RWPE1 (cell line): ENCODE measurements at regions not wholly inside any gene's neighbourhood (a gene's known extent, or its start where the extent isn't known, plus 50 kb on each side); places are given as distances from the start of the nearest gene placed in this dataset.

Experiments
- CTCF ChIA-PET: fragments of 350-600 bp; sonication (Branson Sonifier 250); formaldehyde crosslinking; extraction: SDS; loops from one replicate; lab custom pipeline; 2021; lab: Yijun Ruan, JAX
- POLR2A ChIA-PET: fragments of 400-600 bp; formaldehyde crosslinking; extraction: SDS; loops from one replicate; lab custom pipeline; 2020; ENCODE audit warnings: antibody characterized with exemption; ENCODE audit not compliant: low non-redundant PET; lab: Yijun Ruan, JAX
- DNase-seq: peaks from one replicate; pipeline ENCODE4 v3.0.0; 2012; ENCODE audit warnings: low spot score
- H3K27ac ChIP-seq: fragments of 450-650 bp; 2 replicates; pipeline ENCODE4 v1.5.1; 2017
- CTCF ChIP-seq: fragments of 450-650 bp; conservative IDR thresholded peaks from 2 replicates; pipeline ENCODE4 v1.5.1; 2017; ENCODE audit warnings: low read depth, mild to moderate bottlenecking

GRCh38 chr1:106952776-106953175 lies 103.7 kb upstream of the PRMT6 start:
- no peak for TF ChIP-seq CTCF
- H3K27ac ChIP-seq = no peak overlapping the region
- ChIA-PET CTCF (no interaction called here), POLR2A (no interaction called here)
- peak; percentile 6 for DNase-seq

- no peak for DNase-seq
- ChIA-PET CTCF (interaction anchor here (0.6 kb wide), 2 partner anchors 167 to 956 kb away, joined by 3 to 4 read pairs; no protein-coding TSS in a partner anchor), POLR2A (no interaction called here)
- TF ChIP-seq CTCF = no peak
- H3K27ac ChIP-seq = no peak overlapping the region
These were observed 101.7 kb upstream of the PRMT6 start for GRCh38 chr1:106954661-106955229.

GRCh38 chr1:106956721-106957120 lies 99.8 kb upstream of the PRMT6 start:
- TF ChIP-seq CTCF = no peak
- DNase-seq = no peak
- ChIA-PET CTCF (interaction anchor here (0.9 kb wide), 1 partner anchor 824 kb away, joined by 4 read pairs; no protein-coding TSS in a partner anchor), POLR2A (no interaction called here)
- H3K27ac ChIP-seq = no peak overlapping the region

GRCh38 chr1:106957795-106958194 lies 98.7 kb upstream of the PRMT6 start:
- TF ChIP-seq CTCF = 0 out of 2 replicates have a peak, but pooled peaks have one; percentile 8

GRCh38 chr1:106960412-106960811 lies 96.1 kb upstream of the PRMT6 start:
- no peak overlapping the region for H3K27ac ChIP-seq
- no peak for TF ChIP-seq CTCF
- POLR2A ChIA-PET = no interaction called here
- CTCF ChIA-PET = interaction anchor here (0.6 kb wide), 2 partner anchors 58 to 192 kb away, joined by 3 to 4 read pairs; no protein-coding TSS in a partner anchor
- no peak for DNase-seq

More at GRCh38 chr1:106957795-106958194, 98.7 kb upstream of the PRMT6 start:
- H3K27ac ChIP-seq = no peak overlapping the region
- CTCF ChIA-PET = interaction anchor here (0.9 kb wide), 1 partner anchor 823 kb away, joined by 4 read pairs; no protein-coding TSS in a partner anchor
- no peak for DNase-seq
- POLR2A ChIA-PET = no interaction called here

GRCh38 chr1:106961646-106962045 lies 94.8 kb upstream of the PRMT6 start:
- H3K27ac ChIP-seq = no peak overlapping the region
- ChIA-PET POLR2A (no interaction called here), CTCF (no interaction called here)
- TF ChIP-seq CTCF = no peak
- DNase-seq = no peak
